Nephron progenitor cell (in vitro differentiated cells): ENCODE measurements at regions not wholly inside any gene's neighbourhood (a gene's known extent, or its start where the extent isn't known, plus 50 kb on each side); places are given as distances from the start of the nearest gene placed in this dataset.

ENCODE experiments used
- DNase-seq: peaks from one replicate; pipeline ENCODE4 v3.0.0; 2021
- H3K27ac Mint-ChIP-seq: 2 replicates; pipeline ENCODE4 v1.8.0; 2021; ENCODE audit warnings: mild to moderate bottlenecking, moderate library complexity, mixed read lengths
- H3K27me3 Mint-ChIP-seq: 2 replicates; pipeline ENCODE4 v1.8.0; 2021; ENCODE audit warnings: mild to moderate bottlenecking, low read depth, mixed read lengths; ENCODE audit not compliant: poor library complexity
- H3K36me3 Mint-ChIP-seq: 2 replicates; pipeline ENCODE4 v1.8.0; 2021; ENCODE audit warnings: low read depth, mixed read lengths
- H3K4me1 Mint-ChIP-seq: 2 replicates; pipeline ENCODE4 v1.8.0; 2021; ENCODE audit warnings: mixed read lengths
- H3K4me3 Mint-ChIP-seq: 2 replicates; pipeline ENCODE4 v1.8.0; 2021; ENCODE audit warnings: mild to moderate bottlenecking, moderate library complexity, mixed read lengths
- H3K9me3 Mint-ChIP-seq: 2 replicates; pipeline ENCODE4 v1.8.0; 2021; ENCODE audit warnings: mild to moderate bottlenecking, moderate library complexity, mixed read lengths
- CTCF ChIP-seq: fragments of 200-600 bp; sonication (generic); IDR thresholded peaks from 2 replicates; pipeline ENCODE4 v1.5.0; 2021; ENCODE audit warnings: antibody characterized with exemption

- Mint-ChIP-seq H3K4me1 (no peaks in the 10 kb centered on the region), H3K36me3 (no peaks in the 10 kb centered on the region), H3K27me3 (no peaks in the 10 kb centered on the region), H3K4me3 (no peak overlapping the region), H3K27ac (no peak overlapping the region), H3K9me3 (no peaks in the 10 kb centered on the region)
- no peak for DNase-seq
- no peak for TF ChIP-seq CTCF
These were observed 61.8 kb upstream of the ACO1 start for GRCh38 chr9:32322622-32323021.

GRCh38 chr9:32326146-32326545 lies 58.3 kb upstream of the ACO1 start:
- H3K27me3 Mint-ChIP-seq, result no peaks in the 10 kb centered on the region
- H3K4me3 Mint-ChIP-seq, result no peak overlapping the region
- peaks cover 17% of the 10 kb centered on the region for H3K9me3 Mint-ChIP-seq
- no peaks in the 10 kb centered on the region for H3K4me1 Mint-ChIP-seq
- DNase-seq, result no peak
- H3K36me3 Mint-ChIP-seq, result no peaks in the 10 kb centered on the region
- H3K27ac Mint-ChIP-seq, result no peak overlapping the region
- no peak for TF ChIP-seq CTCF

GRCh38 chr9:32331240-32331639 lies 53.2 kb upstream of the ACO1 start:
- H3K27ac Mint-ChIP-seq, result no peak overlapping the region
- no peak for TF ChIP-seq CTCF
- peaks cover 5% of the 10 kb centered on the region for H3K27me3 Mint-ChIP-seq
- no peak for DNase-seq
- H3K9me3 Mint-ChIP-seq, result peaks cover 17% of the 10 kb centered on the region
- H3K4me3 Mint-ChIP-seq, result no peak overlapping the region
- no peaks in the 10 kb centered on the region for H3K4me1 Mint-ChIP-seq
- no peaks in the 10 kb centered on the region for H3K36me3 Mint-ChIP-seq

- Mint-ChIP-seq H3K27me3 (peaks cover 5% of the 10 kb centered on the region), H3K36me3 (no peaks in the 10 kb centered on the region), H3K4me1 (no peaks in the 10 kb centered on the region), H3K4me3 (no peak overlapping the region), H3K27ac (no peak overlapping the region), H3K9me3 (peaks cover 8% of the 10 kb centered on the region)
- DNase-seq, result no peak
- TF ChIP-seq CTCF, result no peak
These were observed 50.3 kb upstream of the ACO1 start for GRCh38 chr9:32334112-32334511.
